H1 (cell line): ENCODE measurements at regions not wholly inside any gene's neighbourhood (a gene's known extent, or its start where the extent isn't known, plus 50 kb on each side); places are given as distances from the start of the nearest gene placed in this dataset.

Experiments
- CTCF ChIA-PET: fragments of 300-600 bp; sonication (Branson Sonifier 250); formaldehyde crosslinking; loops from one replicate; lab custom pipeline; 2021; ENCODE audit not compliant: partially characterized antibody; lab: Charles Lee
- POLR2A ChIA-PET: fragments of 300-600 bp; sonication (Branson Sonifier 250); formaldehyde crosslinking; loops from one replicate; lab custom pipeline; 2021; ENCODE audit warnings: inconsistent platforms; ENCODE audit not compliant: partially characterized antibody; lab: Charles Lee
- DNase-seq, 2 experiments: peaks; one replicate each; pipeline versions ENCODE4 v3.0.0 to v3.0.0-alpha.2; 2010 to 2022; ENCODE audit warnings: low spot score in 2 of 2, low read depth in 1 of 2, mixed read lengths in 1 of 2
- FAIRE-seq: peaks from 2 replicates; lab custom pipeline; 2011; peaks lifted over from hg19 to GRCh38; lab: Jason Lieb, UNC
- H2AFZ ChIP-seq: 2 replicates; pipeline ENCODE4 v1.8.1; 2012; ENCODE audit warnings: low read length, inconsistent platforms
- H2AK5ac ChIP-seq: 2 replicates; pipeline ENCODE4 v1.6.1; 2013; ENCODE audit warnings: low read depth, low read length
- H2BK120ac ChIP-seq: replicated peaks from 2 replicates; pipeline ENCODE3; 2013; ENCODE audit warnings: low read depth, low read length, inconsistent platforms
- H2BK12ac ChIP-seq: 2 replicates; pipeline ENCODE4 v1.6.1; 2013; ENCODE audit warnings: low read depth, low read length
- H2BK15ac ChIP-seq: 2 replicates; pipeline ENCODE4 v1.6.1; 2013; ENCODE audit warnings: low read length
- H2BK20ac ChIP-seq: 2 replicates; pipeline ENCODE4 v1.6.1; 2013; ENCODE audit warnings: low read length
- H2BK5ac ChIP-seq: 2 replicates; pipeline ENCODE4 v1.6.1; 2013; ENCODE audit warnings: low read depth, low read length
- H3K14ac ChIP-seq: 2 replicates; pipeline ENCODE4 v1.6.1; 2013; ENCODE audit warnings: inconsistent platforms; ENCODE audit not compliant: insufficient read length
- H3K18ac ChIP-seq: 2 replicates; pipeline ENCODE4 v1.6.1; 2013; ENCODE audit warnings: low read length; ENCODE audit errors: extremely low read depth
- H3K23ac ChIP-seq: 2 replicates; pipeline ENCODE4 v1.6.1; 2013; ENCODE audit warnings: inconsistent platforms; ENCODE audit not compliant: insufficient read length
- H3K23me2 ChIP-seq: 2 replicates; pipeline ENCODE4 v1.6.1; 2013; ENCODE audit warnings: low read depth, low read length
- H3K27ac ChIP-seq: 2 replicates; pipeline ENCODE4 v1.6.1; 2011; ENCODE audit warnings: low read depth, low read length, inconsistent platforms
- H3K27me3 ChIP-seq, 4 experiments: replicated peaks in 1 of 4; 1 replicate in 1 of 4; 2 replicates in 3 of 4; pipeline versions ENCODE4 v1.6.1 to v1.8.1; 2011 to 2013; ENCODE audit warnings: low read length in 3 of 4, mild to moderate bottlenecking in 3 of 4, inconsistent platforms in 2 of 4, mixed read lengths in 2 of 4, moderate library complexity in 1 of 4; ENCODE audit not compliant: control insufficient read depth in 3 of 4, insufficient read depth in 3 of 4; ENCODE audit errors: extremely low read depth in 1 of 4
- H3K36me3 ChIP-seq, 4 experiments: 2 replicates each; pipeline versions ENCODE4 v1.6.1 to v1.8.1; 2011 to 2013; ENCODE audit warnings: mild to moderate bottlenecking in 4 of 4, low read length in 3 of 4, moderate library complexity in 2 of 4, control low read depth in 1 of 4, inconsistent platforms in 1 of 4; ENCODE audit not compliant: insufficient read depth in 4 of 4, control insufficient read depth in 2 of 4
- H3K4ac ChIP-seq: replicated peaks from 2 replicates; pipeline ENCODE3; 2013; ENCODE audit warnings: low read length, low read depth, mixed read lengths, inconsistent platforms; ENCODE audit not compliant: insufficient read length
- H3K4me1 ChIP-seq, 4 experiments: replicated peaks in 1 of 4; 1 replicate in 1 of 4; 2 replicates in 3 of 4; pipeline versions ENCODE4 v1.6.1 to v1.8.1; 2011 to 2013; ENCODE audit warnings: low read length in 3 of 4, inconsistent platforms in 2 of 4, mixed read lengths in 1 of 4; ENCODE audit not compliant: insufficient read depth in 4 of 4, control insufficient read depth in 3 of 4
- H3K4me2 ChIP-seq, 2 experiments: 2 replicates each; pipeline versions ENCODE4 v1.6.1 to v1.8.1; 2011 to 2013; ENCODE audit warnings: low read depth in 2 of 2, low read length in 2 of 2, control low read depth in 1 of 2, inconsistent platforms in 1 of 2, mild to moderate bottlenecking in 1 of 2; ENCODE audit not compliant: insufficient read depth in 1 of 2
- H3K4me3 ChIP-seq, 4 experiments: fragments of 200-600, 300-600 bp in 1 of 4; sonication (generic), shearing (Covaris generic), sonication (Bioruptor Twin) in 1 of 4; 2 replicates each; pipeline versions ENCODE4 v1.5.1 to v1.8.1; 2011 to 2016; ENCODE audit warnings: low read length in 4 of 4, low read depth in 3 of 4, control low read depth in 2 of 4, inconsistent platforms in 2 of 4, mild to moderate bottlenecking in 2 of 4, mixed read lengths in 1 of 4, moderate library complexity in 1 of 4; ENCODE audit not compliant: insufficient read depth in 2 of 4; ENCODE audit errors: extremely low read depth in 1 of 4
- H3K56ac ChIP-seq: replicated peaks from 2 replicates; pipeline ENCODE3; 2013; ENCODE audit warnings: low read depth, mild to moderate bottlenecking, mixed read lengths, low read length, inconsistent platforms; ENCODE audit not compliant: insufficient read length
- H3K79me1 ChIP-seq: 2 replicates; pipeline ENCODE4 v1.6.1; 2013; ENCODE audit warnings: low read depth, low read length, control low read depth
- H3K79me2 ChIP-seq, 2 experiments: 2 replicates each; pipeline versions ENCODE4 v1.6.1 to v1.8.1; 2012 to 2013; ENCODE audit warnings: low read length in 2 of 2, mild to moderate bottlenecking in 2 of 2, inconsistent platforms in 1 of 2; ENCODE audit not compliant: insufficient read depth in 2 of 2, control insufficient read depth in 1 of 2
- H3K9ac ChIP-seq, 4 experiments: replicated peaks in 1 of 4; 1 replicate in 1 of 4; 2 replicates in 3 of 4; pipeline versions ENCODE4 v1.6.1 to v1.8.1; 2011 to 2013; ENCODE audit warnings: low read depth in 3 of 4, low read length in 3 of 4, control low read depth in 2 of 4, mild to moderate bottlenecking in 2 of 4, moderate library complexity in 2 of 4, inconsistent platforms in 1 of 4; ENCODE audit errors: extremely low read depth in 1 of 4
- H3K9me3 ChIP-seq, 2 experiments: 2 replicates each; pipeline versions ENCODE4 v1.6.1 to v1.8.1; 2012 to 2013; ENCODE audit warnings: mild to moderate bottlenecking in 2 of 2, moderate library complexity in 2 of 2, control low read depth in 1 of 2, inconsistent platforms in 1 of 2, low read depth in 1 of 2, low read length in 1 of 2, mixed read lengths in 1 of 2; ENCODE audit not compliant: insufficient read depth in 2 of 2
- H4K20me1 ChIP-seq, 2 experiments: replicated peaks in 1 of 2; 2 replicates each; pipeline versions ENCODE3 to v1.8.1; 2011 to 2013; ENCODE audit warnings: inconsistent platforms in 2 of 2, low read length in 2 of 2, mild to moderate bottlenecking in 1 of 2; ENCODE audit not compliant: insufficient read depth in 2 of 2, control insufficient read depth in 1 of 2
- H4K5ac ChIP-seq: 2 replicates; pipeline ENCODE4 v1.6.1; 2013; ENCODE audit warnings: low read length, low read depth, mixed read lengths, inconsistent platforms; ENCODE audit not compliant: insufficient read length
- H4K8ac ChIP-seq: 2 replicates; pipeline ENCODE4 v1.8.0; 2013; ENCODE audit warnings: mild to moderate bottlenecking, moderate library complexity, low read length, inconsistent platforms; ENCODE audit not compliant: insufficient read depth; ENCODE audit errors: extremely low read depth
- H4K91ac ChIP-seq: replicated peaks from 2 replicates; pipeline ENCODE3; 2013; ENCODE audit warnings: low read length, mixed read lengths, inconsistent platforms; ENCODE audit not compliant: insufficient read length
- HDAC6 ChIP-seq: IDR thresholded peaks from one replicate; pipeline ENCODE4 v1.7.1; 2012; ENCODE audit warnings: low read depth, mild to moderate bottlenecking, inconsistent platforms, low read length, moderate library complexity
- NANOG ChIP-seq: IDR thresholded peaks from 2 replicates; pipeline ENCODE4 v1.6.1; 2011; ENCODE audit warnings: low read length, low read depth, mild to moderate bottlenecking, inconsistent platforms; ENCODE audit not compliant: insufficient read depth, poor library complexity, severe bottlenecking
- SIX5 ChIP-seq: IDR thresholded peaks from 2 replicates; pipeline ENCODE4 v1.6.1; 2011; ENCODE audit warnings: mild to moderate bottlenecking, low read depth, low read length
- SP2 ChIP-seq: IDR thresholded peaks from 2 replicates; pipeline ENCODE4 v1.6.1; 2012; ENCODE audit warnings: mild to moderate bottlenecking, low read length, inconsistent platforms
- WGBS, 2 experiments: shearing (Covaris generic) in 1 of 2; methylation state at CpG; one replicate each; pipeline versions ENCODE4 v1.1.6 to v1.1.7; 2013 to 2015; ENCODE audit warnings: low lambda C conversion rate in 2 of 2, mixed read lengths in 2 of 2, inconsistent platforms in 1 of 2, low coverage in 1 of 2, missing lambda C conversion rate in 1 of 2; ENCODE audit not compliant: insufficient replicate concordance in 2 of 2, insufficient coverage in 1 of 2, insufficient read length in 1 of 2; ENCODE audit errors: extremely low coverage in 1 of 2, missing lambda C conversion rate in 1 of 2; 5-methylcytosine and 5-hydroxymethylcytosine counted together

DNA sequence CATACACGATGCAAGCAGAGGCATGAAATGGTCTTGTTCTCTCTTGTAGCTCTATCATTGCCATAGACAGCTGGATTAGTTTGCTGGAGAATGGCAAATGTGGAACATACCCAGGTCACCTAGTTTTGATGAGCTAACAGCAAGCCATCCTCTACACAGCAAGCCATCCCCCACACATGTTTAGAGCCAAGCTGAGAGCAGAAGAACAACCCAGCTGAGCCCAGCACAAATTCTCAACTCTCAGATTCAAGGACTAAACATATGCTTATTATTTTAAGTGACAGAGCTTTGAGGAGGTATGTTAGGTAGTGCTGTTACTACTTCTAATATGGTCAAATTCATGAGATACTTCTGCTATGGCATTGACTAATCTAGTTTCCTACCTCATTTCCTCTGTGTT, 230.3 kb downstream of the OTOR start:
- POLR2A ChIA-PET = no interaction called here
- H4K20me1 ChIP-seq = no peaks in the 10 kb centered on the region
- H3K4ac ChIP-seq = no peak overlapping the region
- FAIRE-seq (no peak), DNase-seq (no peak)
- H2AK5ac ChIP-seq = no peak overlapping the region
- H2BK15ac ChIP-seq = no peak overlapping the region
- H3K27ac ChIP-seq = no peak overlapping the region
- H3K18ac ChIP-seq = no peak overlapping the region
- H2BK20ac ChIP-seq = no peak overlapping the region
- H3K23me2 ChIP-seq = no peaks in the 10 kb centered on the region; the same call in 1 of the 2 replicates
- CTCF ChIA-PET = no interaction called here
- no peak overlapping the region for H4K91ac ChIP-seq
- H3K4me2 ChIP-seq = no peak overlapping the region
- no peak overlapping the region for H2BK5ac ChIP-seq
- H3K9ac ChIP-seq = no peak overlapping the region
- H3K14ac ChIP-seq = no peak overlapping the region
- H3K23ac ChIP-seq = no peak overlapping the region
- no peak overlapping the region for H3K56ac ChIP-seq
- peaks cover 5 to 11% of the 10 kb centered on the region in 2 experiments; a peak in 3 of 4 replicates for H3K9me3 ChIP-seq
- WGBS, 2 experiments = 90% methylated on average over 1 of the region's 1 CpG; no CpG with 5 or more reads in 1 of the 2 experiments
- no peaks in the 10 kb centered on the region for H3K79me1 ChIP-seq
- no peak overlapping the region for H2BK120ac ChIP-seq
- H2AFZ ChIP-seq = no peak overlapping the region
- H3K27me3 ChIP-seq = no peaks in the 10 kb centered on the region
- no peaks in the 10 kb centered on the region for H3K79me2 ChIP-seq
- no peak overlapping the region for H4K5ac ChIP-seq
- no peaks in the 10 kb centered on the region for H3K36me3 ChIP-seq
- TF ChIP-seq NANOG (no peak), HDAC6 (no peak), SIX5 (no peak), SP2 (no peak)
- H4K8ac ChIP-seq = no peak overlapping the region
- H3K4me1 ChIP-seq = no peaks in the 10 kb centered on the region
- H3K4me3 ChIP-seq = no peak overlapping the region
- H2BK12ac ChIP-seq = no peak overlapping the region
